ENCODE measurements at regions not wholly inside any gene's neighbourhood (a gene's known extent, or its start where the extent isn't known, plus 50 kb on each side); places are given as distances from the start of the nearest gene placed in this dataset.

GRCh38 chr5:152642880-152643279, 237.8 kb upstream of the NMUR2 start:
- no peak for TF ChIP-seq CTCF (conservative IDR thresholded peaks at IDR 0.05)
- Mint-ChIP-seq H3K4me1 (peaks cover 25% of the 10 kb centered on the region), H3K4me3 (no peak overlapping the region), H3K27me3 (ENCODE audit: insufficient read depth) (peaks cover 3% of the 10 kb centered on the region), H3K9me3 (no peaks in the 10 kb centered on the region), H3K27ac (no peak overlapping the region), H3K36me3 (ENCODE audit: low read depth) (no peaks in the 10 kb centered on the region)
- no peak for DNase-seq
- Histone ChIP-seq H3K9ac (ENCODE audit: extremely low read depth, low read length, poor library complexity, severe bottlenecking) (no peak overlapping the region), H3K27me3 (ENCODE audit: control insufficient read depth, insufficient read depth, low read length, poor library complexity, severe bottlenecking) (no peaks in the 10 kb centered on the region), H3K27ac (ENCODE audit: low read depth, low read length) (no peak overlapping the region), H3K4me1 (ENCODE audit: control insufficient read depth, insufficient read depth, low read length) (peaks cover 4% of the 10 kb centered on the region), H3K9me3 (ENCODE audit: control insufficient read depth, low read length) (no peaks in the 10 kb centered on the region), H3K36me3 (ENCODE audit: control insufficient read depth, insufficient read depth, low read length) (no peaks in the 10 kb centered on the region), H3K4me3 (ENCODE audit: low read length) (no peak overlapping the region)
- 45% methylated on average over 1 of the region's 1 CpG; no CpG with 5 or more reads in 1 of the 2 experiments for WGBS, 2 experiments (ENCODE audit: insufficient coverage in 1 of 2, insufficient read length in 1 of 2)

- H3K4me1 ChIP-seq (ENCODE audit: control insufficient read depth, insufficient read depth, low read length), result peaks cover 4% of the 10 kb centered on the region
- Mint-ChIP-seq H3K27me3 (ENCODE audit: insufficient read depth) (peaks cover 2% of the 10 kb centered on the region), H3K27ac (no peak overlapping the region), H3K36me3 (ENCODE audit: low read depth) (no peaks in the 10 kb centered on the region), H3K4me1 (peaks cover 25% of the 10 kb centered on the region), H3K4me3 (no peak overlapping the region), H3K9me3 (no peaks in the 10 kb centered on the region)
- no peaks in the 10 kb centered on the region for H3K36me3 ChIP-seq (ENCODE audit: control insufficient read depth, insufficient read depth, low read length)
- H3K27ac ChIP-seq (ENCODE audit: low read depth, low read length), result no peak overlapping the region
- H3K9me3 ChIP-seq (ENCODE audit: control insufficient read depth, low read length), result no peaks in the 10 kb centered on the region
- H3K4me3 ChIP-seq (ENCODE audit: low read length), result no peak overlapping the region
- WGBS, 2 experiments (ENCODE audit: insufficient coverage in 1 of 2, insufficient read length in 1 of 2), result 80 to 88% methylated on average over 1 to 2 of the region's 2 CpGs
- no peak for TF ChIP-seq CTCF (conservative IDR thresholded peaks at IDR 0.05)
- DNase-seq, result no peak
- H3K9ac ChIP-seq (ENCODE audit: extremely low read depth, low read length, poor library complexity, severe bottlenecking), result no peak overlapping the region
- no peaks in the 10 kb centered on the region for H3K27me3 ChIP-seq (ENCODE audit: control insufficient read depth, insufficient read depth, low read length, poor library complexity, severe bottlenecking)
These were observed 239.1 kb upstream of the NMUR2 start for GRCh38 chr5:152644029-152644728.

GRCh38 chr5:152649609-152650008, 244.5 kb upstream of the NMUR2 start:
- peaks cover 8% of the 10 kb centered on the region for H3K4me1 Mint-ChIP-seq

More at GRCh38 chr5:152649609-152650008, 244.5 kb upstream of the NMUR2 start:
- Mint-ChIP-seq H3K27me3 (ENCODE audit: insufficient read depth) (no peaks in the 10 kb centered on the region), H3K9me3 (no peaks in the 10 kb centered on the region), H3K4me3 (no peak overlapping the region), H3K27ac (no peak overlapping the region), H3K36me3 (ENCODE audit: low read depth) (no peaks in the 10 kb centered on the region)
- Histone ChIP-seq H3K27ac (ENCODE audit: low read depth, low read length) (no peak overlapping the region), H3K4me3 (ENCODE audit: low read length) (no peak overlapping the region), H3K9ac (ENCODE audit: extremely low read depth, low read length, poor library complexity, severe bottlenecking) (no peak overlapping the region), H3K4me1 (ENCODE audit: control insufficient read depth, insufficient read depth, low read length) (no peaks in the 10 kb centered on the region), H3K9me3 (ENCODE audit: control insufficient read depth, low read length) (no peaks in the 10 kb centered on the region), H3K36me3 (ENCODE audit: control insufficient read depth, insufficient read depth, low read length) (no peaks in the 10 kb centered on the region), H3K27me3 (ENCODE audit: control insufficient read depth, insufficient read depth, low read length, poor library complexity, severe bottlenecking) (no peaks in the 10 kb centered on the region)
- no peak for DNase-seq
- no peak for TF ChIP-seq CTCF (conservative IDR thresholded peaks at IDR 0.05)

All from endodermal cell (in vitro differentiated cells).